ENCODE measurements at regions not wholly inside any gene's neighbourhood (a gene's known extent, or its start where the extent isn't known, plus 50 kb on each side); places are given as distances from the start of the nearest gene placed in this dataset.

DNA sequence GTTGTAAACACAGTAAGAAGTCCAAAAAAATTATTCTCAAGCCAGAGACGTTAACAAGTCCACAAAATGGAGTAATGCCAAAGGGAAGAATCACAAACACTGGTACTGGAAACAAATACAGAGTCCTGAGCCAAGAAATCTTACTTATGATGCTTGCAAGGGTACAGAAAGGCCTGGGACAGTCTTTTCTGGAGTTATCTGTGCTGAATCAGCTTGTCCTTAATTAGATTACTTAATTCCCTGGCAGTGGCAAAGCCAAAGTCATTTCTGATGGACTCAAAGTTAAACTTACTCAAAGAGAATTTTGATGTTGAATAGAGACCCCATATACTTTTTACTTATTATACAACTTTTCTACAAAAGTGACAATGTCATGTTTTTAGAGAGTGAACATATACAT is 610.5 kb upstream of the ITGA1 start:
- TF ChIP-seq POLR2A (IDR thresholded peaks at IDR 0.05) = no peak
- TF ChIP-seq, protein P1, sequence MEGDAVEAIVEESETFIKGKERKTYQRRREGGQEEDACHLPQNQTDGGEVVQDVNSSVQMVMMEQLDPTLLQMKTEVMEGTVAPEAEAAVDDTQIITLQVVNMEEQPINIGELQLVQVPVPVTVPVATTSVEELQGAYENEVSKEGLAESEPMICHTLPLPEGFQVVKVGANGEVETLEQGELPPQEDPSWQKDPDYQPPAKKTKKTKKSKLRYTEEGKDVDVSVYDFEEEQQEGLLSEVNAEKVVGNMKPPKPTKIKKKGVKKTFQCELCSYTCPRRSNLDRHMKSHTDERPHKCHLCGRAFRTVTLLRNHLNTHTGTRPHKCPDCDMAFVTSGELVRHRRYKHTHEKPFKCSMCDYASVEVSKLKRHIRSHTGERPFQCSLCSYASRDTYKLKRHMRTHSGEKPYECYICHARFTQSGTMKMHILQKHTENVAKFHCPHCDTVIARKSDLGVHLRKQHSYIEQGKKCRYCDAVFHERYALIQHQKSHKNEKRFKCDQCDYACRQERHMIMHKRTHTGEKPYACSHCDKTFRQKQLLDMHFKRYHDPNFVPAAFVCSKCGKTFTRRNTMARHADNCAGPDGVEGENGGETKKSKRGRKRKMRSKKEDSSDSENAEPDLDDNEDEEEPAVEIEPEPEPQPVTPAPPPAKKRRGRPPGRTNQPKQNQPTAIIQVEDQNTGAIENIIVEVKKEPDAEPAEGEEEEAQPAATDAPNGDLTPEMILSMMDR (IDR thresholded peaks at IDR 0.05) = no peak
